K562 (cell line): ENCODE measurements at regions not wholly inside any gene's neighbourhood (a gene's known extent, or its start where the extent isn't known, plus 50 kb on each side); places are given as distances from the start of the nearest gene placed in this dataset.
A peak's percentile ranks its signal among the peaks of the same experiment; 100 is the strongest.
"Not testable (repeated sequence)": the region's sequence is repeated elsewhere in the genome, so short reads cannot be mapped to it uniquely, and the experiment has no call there.

Experiments
- ATAC-seq: fragments of 200-7000 bp; cut with Tn5 transposase; 3 replicates; pipeline ENCODE4 v1.9.1; 2020; ENCODE audit warnings: moderate library complexity
- BruUV-seq: library from RNA; stranded (reverse); fragments of 400-500 nt; replicated peaks from 2 replicates; lab custom pipeline; 2021; lab: Mats Ljungman, UMichigan
- CTCF ChIA-PET: fragments of 300-600 bp; formaldehyde crosslinking; extraction: SDS; loops from one replicate; lab custom pipeline; 2021; ENCODE audit warnings: low intra/inter-chr PET ratio; lab: Yijun Ruan, JAX
- POLR2A ChIA-PET: fragments of 300-600, 350-650 bp; sonication (Branson Sonifier 250); formaldehyde crosslinking; extraction: SDS; loops from one replicate; lab custom pipeline; 2021; ENCODE audit warnings: antibody characterized with exemption, inconsistent platforms; lab: Yijun Ruan, JAX
- DNase-seq, 4 experiments: peaks; one replicate each; pipeline versions ENCODE4 v3.0.0 to v3.0.0-alpha.2; 2011 to 2018; ENCODE audit warnings: low spot score in 3 of 4, mixed read lengths in 3 of 4; ENCODE audit errors: extremely low read depth in 1 of 4
- FAIRE-seq: peaks from 2 replicates; lab custom pipeline; 2011; peaks lifted over from hg19 to GRCh38; lab: Jason Lieb, UNC
- H2AFZ ChIP-seq: 2 replicates; pipeline ENCODE4 v1.6.0; 2011; ENCODE audit warnings: low read depth, low read length, control low read depth, inconsistent platforms
- H3K27ac ChIP-seq: fragments of 200-600 bp; 3 replicates; pipeline ENCODE4 v1.8.0; 2011; ENCODE audit warnings: low read depth, mild to moderate bottlenecking, control low read depth, inconsistent platforms, low read length, moderate library complexity, mixed read lengths; ENCODE audit errors: extremely low read depth
- H3K27me3 ChIP-seq, 2 experiments: fragments of 300-600 bp in 1 of 2; 2 replicates in 1 of 2; 3 replicates in 1 of 2; pipeline versions ENCODE4 v1.6.0 to v1.8.0; 2011; ENCODE audit warnings: inconsistent platforms in 2 of 2, low read length in 2 of 2, mild to moderate bottlenecking in 1 of 2, mixed read lengths in 1 of 2, moderate library complexity in 1 of 2; ENCODE audit not compliant: control insufficient read depth in 2 of 2, insufficient read depth in 2 of 2
- H3K36me3 ChIP-seq: fragments of 300-600 bp; 3 replicates; pipeline ENCODE4 v1.8.0; 2011; ENCODE audit warnings: mild to moderate bottlenecking, low read length, inconsistent platforms; ENCODE audit not compliant: control insufficient read depth, insufficient read depth
- H3K4me1 ChIP-seq, 2 experiments: fragments of 200-600 bp in 1 of 2; replicated peaks in 1 of 2; 2 replicates in 1 of 2; 3 replicates in 1 of 2; pipeline versions ENCODE4 v1.5.1 to v1.8.0; 2011; ENCODE audit warnings: inconsistent platforms in 2 of 2, low read length in 2 of 2, mild to moderate bottlenecking in 1 of 2, mixed read lengths in 1 of 2, moderate library complexity in 1 of 2; ENCODE audit not compliant: control insufficient read depth in 2 of 2, insufficient read depth in 2 of 2
- H3K4me2 ChIP-seq: 2 replicates; pipeline ENCODE4 v1.6.1; 2011; ENCODE audit warnings: low read length, control low read depth, inconsistent platforms, mixed read lengths; ENCODE audit not compliant: insufficient read depth
- H3K4me3 ChIP-seq: fragments of 200-600 bp; sonication (generic), shearing (Covaris generic); 2 replicates; pipeline ENCODE4 v1.5.1; 2016; ENCODE audit warnings: control low read depth, inconsistent platforms
- H3K79me2 ChIP-seq: fragments of 200-600 bp; 3 replicates; pipeline ENCODE4 v1.8.0; 2011; ENCODE audit warnings: low read length, inconsistent platforms; ENCODE audit not compliant: control insufficient read depth, insufficient read depth
- H3K9ac ChIP-seq, 2 experiments: 2 replicates each; pipeline versions ENCODE4 v1.6.0 to v1.6.1; 2011; ENCODE audit warnings: low read depth in 2 of 2, low read length in 2 of 2, control low read depth in 1 of 2, inconsistent platforms in 1 of 2, mild to moderate bottlenecking in 1 of 2, mixed read lengths in 1 of 2; ENCODE audit not compliant: insufficient read depth in 1 of 2
- H3K9me1 ChIP-seq: one replicate; pipeline ENCODE4 v1.6.0; 2011; ENCODE audit warnings: inconsistent platforms, mild to moderate bottlenecking, low read length, moderate library complexity; ENCODE audit not compliant: control insufficient read depth, insufficient read depth
- H3K9me3 ChIP-seq: replicated peaks from 2 replicates; pipeline ENCODE4 v1.5.1; 2011; ENCODE audit warnings: low read depth, low read length, inconsistent platforms; ENCODE audit not compliant: control insufficient read depth, insufficient read depth
- H4K20me1 ChIP-seq: replicated peaks from 2 replicates; pipeline ENCODE4 v1.6.1; 2011; ENCODE audit warnings: low read length, inconsistent platforms, mixed read lengths; ENCODE audit not compliant: control insufficient read depth, insufficient read depth
- ADNP ChIP-seq: fragments of 200-800 bp; sonication (Bioruptor generic); IDR thresholded peaks from 2 replicates; pipeline ENCODE4 v1.6.1; 2016; ENCODE audit warnings: missing genetic modification characterization, missing compliant biosample characterization
- BCOR ChIP-seq: fragments of 450-650 bp; IDR thresholded peaks from 2 replicates; pipeline ENCODE4 v1.6.1; 2016
- HDAC2 ChIP-seq: fragments of 450-650 bp; IDR thresholded peaks from 2 replicates; pipeline ENCODE4 v1.6.1; 2016; ENCODE audit warnings: mild to moderate bottlenecking
- WGBS: fragments of 100-300 bp; shearing (Covaris generic); methylation state at CpG from one replicate; pipeline ENCODE4 v1.1.6; 2016; ENCODE audit warnings: low coverage, mixed read lengths; ENCODE audit not compliant: insufficient coverage; ENCODE audit errors: missing lambda C conversion rate; 5-methylcytosine and 5-hydroxymethylcytosine counted together
- in situ Hi-C: fragments of 300-500 bp; cut with MboI; formaldehyde crosslinking; loops from 4 replicates; pipeline ENCODE4 v1.15.0; 2018; ENCODE audit warnings: inconsistent platforms, mixed read lengths
- intact Hi-C: fragments of 100-400 bp; cut with micrococcal nuclease; formaldehyde crosslinking; loops from 2 replicates; pipeline ENCODE4 v1.14.2; 2022

- in situ Hi-C loops, H2AFZ ChIP-seq, intact Hi-C loops, POLR2A ChIA-PET, H3K79me2 ChIP-seq, ATAC-seq, H3K36me3 ChIP-seq, H3K4me2 ChIP-seq, H4K20me1 ChIP-seq, BruUV-seq, CTCF ChIA-PET, H3K9me1 ChIP-seq, FAIRE-seq, DNase-seq, H3K4me3 ChIP-seq, H3K27ac ChIP-seq, H3K27me3 ChIP-seq, H3K4me1 ChIP-seq, H3K9me3 ChIP-seq, H3K9ac ChIP-seq: not testable (repeated sequence)
- TF ChIP-seq HDAC2 = 0 out of 2 replicates have a peak, but pooled peaks have one; percentile 36
- TF ChIP-seq BCOR = peak; percentile 61
- TF ChIP-seq ADNP (tag) = 0 out of 2 replicates have a peak, but pooled peaks have one; percentile 57
- WGBS = 4% methylated on average over 2 of the region's 5 CpGs
Observed at GRCh38 chr11:71652998-71653397, 70.3 kb upstream of the KRTAP5-11 start.

DNA sequence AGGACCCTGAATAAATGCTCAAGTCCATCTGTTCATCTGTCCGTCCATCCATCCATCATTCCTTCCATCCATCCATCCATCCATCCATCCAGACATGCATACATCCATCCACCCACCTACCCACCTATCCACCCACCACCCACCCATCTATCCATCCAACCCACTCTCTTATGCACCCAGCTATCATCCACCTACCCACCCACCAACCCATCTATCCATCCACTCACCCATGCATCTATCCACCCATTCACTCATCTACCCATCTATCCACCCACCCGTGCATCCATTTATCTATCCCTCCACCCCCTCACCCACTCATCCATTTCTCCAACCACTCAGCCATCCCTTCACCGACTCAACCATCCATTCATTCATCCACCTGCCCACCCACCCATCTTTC, 71.7 kb upstream of the KRTAP5-11 start:
- H3K9me1 ChIP-seq, ATAC-seq, H3K9ac ChIP-seq, H3K27ac ChIP-seq, H3K4me2 ChIP-seq, FAIRE-seq, CTCF ChIA-PET, H3K36me3 ChIP-seq, POLR2A ChIA-PET, H3K79me2 ChIP-seq, H2AFZ ChIP-seq, intact Hi-C loops, H3K4me3 ChIP-seq, BruUV-seq, in situ Hi-C loops, H3K4me1 ChIP-seq, H3K9me3 ChIP-seq, H3K27me3 ChIP-seq, DNase-seq, H4K20me1 ChIP-seq: not testable (repeated sequence)
- WGBS = 0% methylated on average over 1 of the region's 3 CpGs

DNA sequence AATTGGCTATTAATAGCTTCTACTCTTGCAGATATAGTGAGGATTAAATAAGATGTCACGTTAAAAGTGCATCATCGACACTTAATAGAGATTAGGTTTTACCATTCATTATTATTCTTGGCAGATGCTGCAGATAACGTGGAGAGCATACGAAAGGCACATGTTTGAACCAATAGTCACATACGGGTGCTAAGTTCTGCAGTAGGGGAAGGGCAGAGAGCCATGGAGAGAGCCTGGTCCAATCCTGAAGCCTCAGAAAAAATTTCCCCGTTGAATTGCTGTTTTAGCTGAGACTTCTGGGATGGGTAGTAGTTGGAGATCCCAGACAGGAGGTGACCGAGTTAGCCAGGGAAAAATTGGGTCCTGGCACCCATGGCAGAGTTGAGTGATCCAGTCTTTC, 72.4 kb upstream of the KRTAP5-11 start:
- H3K79me2 ChIP-seq, POLR2A ChIA-PET, H3K4me1 ChIP-seq, H3K27ac ChIP-seq, CTCF ChIA-PET, BruUV-seq, H4K20me1 ChIP-seq, H3K36me3 ChIP-seq, H3K9me1 ChIP-seq, DNase-seq, H2AFZ ChIP-seq, H3K9me3 ChIP-seq, H3K27me3 ChIP-seq, H3K4me3 ChIP-seq, in situ Hi-C loops, H3K4me2 ChIP-seq, ATAC-seq, intact Hi-C loops, H3K9ac ChIP-seq, FAIRE-seq: not testable (repeated sequence)
- WGBS = 9% methylated on average over 4 of the region's 7 CpGs
